Right kidney (tissue), 1 donor: ENCODE measurements at regions not wholly inside any gene's neighbourhood (a gene's known extent, or its start where the extent isn't known, plus 50 kb on each side); places are given as distances from the start of the nearest gene placed in this dataset.
"Not testable (repeated sequence)": the region's sequence is repeated elsewhere in the genome, so short reads cannot be mapped to it uniquely, and the experiment has no call there.

Source experiments
- DNase-seq: peaks from one replicate; pipeline ENCODE4 v3.0.0-alpha.2; 2016

GRCh38 chr22:47354668-47355387, 592.4 kb downstream of the TBC1D22A start:
- no peak for DNase-seq

- no peak for DNase-seq
Measured at GRCh38 chr22:47352920-47353700, 590.7 kb downstream of the TBC1D22A start.

- DNase-seq = no peak
Measured at GRCh38 chr22:47351836-47352579, 589.6 kb downstream of the TBC1D22A start.

GRCh38 chr22:47346287-47346686, 583.8 kb downstream of the TBC1D22A start:
- DNase-seq = not testable (repeated sequence)

GRCh38 chr22:47345025-47345424, 582.6 kb downstream of the TBC1D22A start:
- DNase-seq = no peak

- DNase-seq = no peak
Measured at GRCh38 chr22:47344414-47344813, 582.0 kb downstream of the TBC1D22A start.

GRCh38 chr22:47343611-47344010, 581.2 kb downstream of the TBC1D22A start:
- no peak for DNase-seq

GRCh38 chr22:47342446-47342845, 580.0 kb downstream of the TBC1D22A start:
- no peak for DNase-seq

- no peak for DNase-seq
Measured at GRCh38 chr22:47341464-47341863, 579.0 kb downstream of the TBC1D22A start.

- no peak for DNase-seq
Measured at GRCh38 chr22:47340851-47341436, 578.5 kb downstream of the TBC1D22A start.

- DNase-seq = no peak
Measured at GRCh38 chr22:47337161-47337621, 574.7 kb downstream of the TBC1D22A start.

- DNase-seq = no peak
Measured at GRCh38 chr22:47335958-47336357, 573.5 kb downstream of the TBC1D22A start.

- DNase-seq = no peak
Measured at GRCh38 chr22:47335460-47335859, 573.0 kb downstream of the TBC1D22A start.

- no peak for DNase-seq
Measured at GRCh38 chr22:47334601-47335000, 572.2 kb downstream of the TBC1D22A start.

GRCh38 chr22:47333625-47334024, 571.2 kb downstream of the TBC1D22A start:
- DNase-seq = no peak

- DNase-seq = no peak
Measured at GRCh38 chr22:47332246-47332980, 570.0 kb downstream of the TBC1D22A start.

GRCh38 chr22:47331750-47332149, 569.3 kb downstream of the TBC1D22A start:
- DNase-seq = no peak

- DNase-seq = no peak
Measured at GRCh38 chr22:47329727-47330650, 567.5 kb downstream of the TBC1D22A start.

- DNase-seq = no peak
Measured at GRCh38 chr22:47328550-47329243, 566.2 kb downstream of the TBC1D22A start.

- DNase-seq = no peak
Measured at GRCh38 chr22:47327241-47327640, 564.8 kb downstream of the TBC1D22A start.
